ENCODE measurements at regions not wholly inside any gene's neighbourhood (a gene's known extent, or its start where the extent isn't known, plus 50 kb on each side); places are given as distances from the start of the nearest gene placed in this dataset.

DNA sequence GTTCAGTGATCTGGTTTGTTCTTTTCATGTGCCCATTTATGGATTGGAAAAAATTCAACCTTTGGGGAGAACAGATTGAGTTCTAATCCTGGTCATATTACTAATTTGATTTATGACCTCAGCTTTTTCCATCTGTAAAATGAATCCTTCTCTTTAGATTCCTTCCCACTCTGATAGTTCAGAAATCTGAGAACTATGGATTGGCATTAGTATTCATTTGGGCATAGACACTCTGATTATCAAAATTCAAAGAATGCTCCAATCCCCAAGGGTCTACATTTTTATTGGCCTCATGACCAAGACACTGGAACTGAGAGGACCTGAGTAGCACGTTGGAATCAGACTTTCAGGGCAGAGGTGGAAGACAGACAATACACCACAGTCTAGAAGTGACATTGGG is 405.9 kb upstream of the PAPPA start:
- Histone ChIP-seq H3K36me3 (replicated peaks; ENCODE audit: insufficient read depth, low read length) (no peaks in the 10 kb centered on the region), H3K27me3 (replicated peaks; ENCODE audit: insufficient read depth, low read length) (no peaks in the 10 kb centered on the region), H3K9ac (ENCODE audit: low read length) (no peak overlapping the region), H3K79me2 (ENCODE audit: low read length) (no peaks in the 10 kb centered on the region), H3K4me2 (ENCODE audit: low read depth, low read length) (no peak overlapping the region), H3K27ac (ENCODE audit: low read length) (no peak overlapping the region), H3K4me1 (ENCODE audit: low read length) (no peaks in the 10 kb centered on the region), H3F3A (ENCODE audit: insufficient read depth, low read length) (no peaks in the 10 kb centered on the region), H3K4me3 (ENCODE audit: low read length) (no peak overlapping the region), H3K9me3 (replicated peaks; ENCODE audit: insufficient read depth, low read length) (no peaks in the 10 kb centered on the region), H4K20me1 (ENCODE audit: insufficient read depth, low read length) (no peaks in the 10 kb centered on the region), H2AFZ (ENCODE audit: low read length) (no peak overlapping the region), H3K9me2 (replicated peaks; ENCODE audit: insufficient read depth, low read length) (no peaks in the 10 kb centered on the region)
- DNase-seq, result no peak
- TF ChIP-seq EZH2 (optimal IDR thresholded peaks at IDR 0.05; ENCODE audit: low read depth, low read length) (no peak), EZH2phosphoT487 (IDR thresholded peaks at IDR 0.05; ENCODE audit: low read length) (no peak)
- TF ChIP-seq, protein P1, sequence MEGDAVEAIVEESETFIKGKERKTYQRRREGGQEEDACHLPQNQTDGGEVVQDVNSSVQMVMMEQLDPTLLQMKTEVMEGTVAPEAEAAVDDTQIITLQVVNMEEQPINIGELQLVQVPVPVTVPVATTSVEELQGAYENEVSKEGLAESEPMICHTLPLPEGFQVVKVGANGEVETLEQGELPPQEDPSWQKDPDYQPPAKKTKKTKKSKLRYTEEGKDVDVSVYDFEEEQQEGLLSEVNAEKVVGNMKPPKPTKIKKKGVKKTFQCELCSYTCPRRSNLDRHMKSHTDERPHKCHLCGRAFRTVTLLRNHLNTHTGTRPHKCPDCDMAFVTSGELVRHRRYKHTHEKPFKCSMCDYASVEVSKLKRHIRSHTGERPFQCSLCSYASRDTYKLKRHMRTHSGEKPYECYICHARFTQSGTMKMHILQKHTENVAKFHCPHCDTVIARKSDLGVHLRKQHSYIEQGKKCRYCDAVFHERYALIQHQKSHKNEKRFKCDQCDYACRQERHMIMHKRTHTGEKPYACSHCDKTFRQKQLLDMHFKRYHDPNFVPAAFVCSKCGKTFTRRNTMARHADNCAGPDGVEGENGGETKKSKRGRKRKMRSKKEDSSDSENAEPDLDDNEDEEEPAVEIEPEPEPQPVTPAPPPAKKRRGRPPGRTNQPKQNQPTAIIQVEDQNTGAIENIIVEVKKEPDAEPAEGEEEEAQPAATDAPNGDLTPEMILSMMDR (IDR thresholded peaks at IDR 0.05; ENCODE audit: low read length), result no peak

DNA sequence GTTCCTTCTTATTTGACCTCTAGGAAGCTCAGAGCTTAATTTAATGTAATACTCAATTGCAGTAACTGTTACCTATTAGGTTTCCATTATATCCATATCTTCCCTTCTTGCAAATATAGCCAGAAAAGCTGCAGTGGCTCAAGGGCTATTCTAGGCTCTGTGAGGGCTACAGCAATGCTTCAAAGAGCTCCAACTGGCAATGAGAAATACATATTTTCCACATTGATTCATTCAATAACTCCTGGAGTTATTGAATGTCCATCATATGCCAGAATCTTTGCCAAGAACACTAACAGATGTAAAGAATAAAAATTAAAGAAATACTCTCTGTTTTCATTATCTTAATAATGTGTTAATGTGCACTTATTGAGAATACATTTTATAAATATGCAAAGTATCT is 396.9 kb upstream of the PAPPA start:
- H3K4me2 ChIP-seq (ENCODE audit: low read depth, low read length), result no peak overlapping the region
- H3K36me3 ChIP-seq (replicated peaks; ENCODE audit: insufficient read depth, low read length), result no peaks in the 10 kb centered on the region
- H3K4me1 ChIP-seq (ENCODE audit: low read length), result no peaks in the 10 kb centered on the region
- TF ChIP-seq, protein P1 (IDR thresholded peaks at IDR 0.05; ENCODE audit: low read length), result no peak
- TF ChIP-seq EZH2phosphoT487 (IDR thresholded peaks at IDR 0.05; ENCODE audit: low read length), result no peak
- TF ChIP-seq EZH2 (optimal IDR thresholded peaks at IDR 0.05; ENCODE audit: low read depth, low read length), result no peak
- no peak overlapping the region for H2AFZ ChIP-seq (ENCODE audit: low read length)
- no peak for DNase-seq
- no peaks in the 10 kb centered on the region for H4K20me1 ChIP-seq (ENCODE audit: insufficient read depth, low read length)
- H3K79me2 ChIP-seq (ENCODE audit: low read length), result no peaks in the 10 kb centered on the region
- H3K27me3 ChIP-seq (replicated peaks; ENCODE audit: insufficient read depth, low read length), result no peaks in the 10 kb centered on the region
- H3K9me2 ChIP-seq (replicated peaks; ENCODE audit: insufficient read depth, low read length), result no peaks in the 10 kb centered on the region
- no peak overlapping the region for H3K4me3 ChIP-seq (ENCODE audit: low read length)
- no peak overlapping the region for H3K9ac ChIP-seq (ENCODE audit: low read length)
- no peaks in the 10 kb centered on the region for H3F3A ChIP-seq (ENCODE audit: insufficient read depth, low read length)
- no peak overlapping the region for H3K27ac ChIP-seq (ENCODE audit: low read length)
- no peaks in the 10 kb centered on the region for H3K9me3 ChIP-seq (replicated peaks; ENCODE audit: insufficient read depth, low read length)

DNA sequence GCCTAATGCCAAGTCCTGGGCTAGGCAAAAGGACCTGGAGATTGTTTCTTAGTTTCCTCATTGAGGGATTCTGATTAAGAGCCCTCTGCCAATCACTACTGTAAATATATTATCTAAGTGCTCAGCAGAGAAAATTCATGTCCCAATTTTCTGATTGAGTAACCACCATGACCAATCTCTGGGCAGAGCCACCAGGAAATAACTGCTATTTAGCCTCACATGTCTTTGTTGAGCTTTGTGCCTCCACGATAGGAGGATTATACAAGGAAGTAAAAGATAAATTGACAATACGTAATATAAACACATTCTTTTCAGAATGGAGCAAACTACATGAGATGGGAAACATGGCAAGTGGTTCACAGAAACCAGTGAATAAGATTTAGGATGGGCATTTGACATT is 396.1 kb upstream of the PAPPA start:
- H3F3A ChIP-seq (ENCODE audit: insufficient read depth, low read length), result no peaks in the 10 kb centered on the region

More for the DNA sequence above, 396.1 kb upstream of the PAPPA start:
- H2AFZ ChIP-seq (ENCODE audit: low read length), result no peak overlapping the region
- H3K79me2 ChIP-seq (ENCODE audit: low read length), result no peaks in the 10 kb centered on the region
- TF ChIP-seq, protein P1 (IDR thresholded peaks at IDR 0.05; ENCODE audit: low read length), result no peak
- TF ChIP-seq EZH2phosphoT487 (IDR thresholded peaks at IDR 0.05; ENCODE audit: low read length) (no peak), EZH2 (optimal IDR thresholded peaks at IDR 0.05; ENCODE audit: low read depth, low read length) (no peak)
- H3K36me3 ChIP-seq (replicated peaks; ENCODE audit: insufficient read depth, low read length), result no peaks in the 10 kb centered on the region
- H4K20me1 ChIP-seq (ENCODE audit: insufficient read depth, low read length), result no peaks in the 10 kb centered on the region
- no peak overlapping the region for H3K27ac ChIP-seq (ENCODE audit: low read length)
- no peak overlapping the region for H3K4me3 ChIP-seq (ENCODE audit: low read length)
- H3K9me2 ChIP-seq (replicated peaks; ENCODE audit: insufficient read depth, low read length), result no peaks in the 10 kb centered on the region
- no peak overlapping the region for H3K9ac ChIP-seq (ENCODE audit: low read length)
- DNase-seq, result no peak
- H3K4me2 ChIP-seq (ENCODE audit: low read depth, low read length), result no peak overlapping the region
- no peaks in the 10 kb centered on the region for H3K9me3 ChIP-seq (replicated peaks; ENCODE audit: insufficient read depth, low read length)
- H3K27me3 ChIP-seq (replicated peaks; ENCODE audit: insufficient read depth, low read length), result no peaks in the 10 kb centered on the region
- H3K4me1 ChIP-seq (ENCODE audit: low read length), result no peaks in the 10 kb centered on the region
